Inferior parietal cortex (tissue), 1 donor: ENCODE measurements at regions not wholly inside any gene's neighbourhood (a gene's known extent, or its start where the extent isn't known, plus 50 kb on each side); places are given as distances from the start of the nearest gene placed in this dataset.

ENCODE experiments used
- DNase-seq: peaks from one replicate; pipeline ENCODE4 v3.0.0-alpha.2; 2016; ENCODE audit errors: extremely low spot score

GRCh38 chr12:60847281-60847680 is 1251.5 kb downstream of the SLC16A7 start:
- no peak for DNase-seq

- DNase-seq = no peak
Observed at GRCh38 chr12:60849723-60850122, 1253.9 kb downstream of the SLC16A7 start.

- no peak for DNase-seq
Observed at GRCh38 chr12:60853407-60853806, 1257.6 kb downstream of the SLC16A7 start.

GRCh38 chr12:60863421-60863820 is 1267.6 kb downstream of the SLC16A7 start:
- no peak for DNase-seq

- no peak for DNase-seq
Observed at GRCh38 chr12:60872219-60872618, 1276.4 kb downstream of the SLC16A7 start.

GRCh38 chr12:60872850-60873713 is 1277.3 kb downstream of the SLC16A7 start:
- no peak for DNase-seq

- DNase-seq = no peak
Observed at GRCh38 chr12:60874091-60874490, 1278.3 kb downstream of the SLC16A7 start.

GRCh38 chr12:60920841-60921495 is 1325.1 kb downstream of the SLC16A7 start:
- no peak for DNase-seq

- DNase-seq = no peak
Observed at GRCh38 chr12:60921541-60921940, 1325.7 kb downstream of the SLC16A7 start.

- DNase-seq = no peak
Observed at GRCh38 chr12:60926256-60926655, 1330.4 kb downstream of the SLC16A7 start.

- no peak for DNase-seq
Observed at GRCh38 chr12:60930151-60930550, 1330.1 kb upstream of the USP15 start.

GRCh38 chr12:60935981-60936761 is 1324.0 kb upstream of the USP15 start:
- DNase-seq = no peak

GRCh38 chr12:60947533-60947932 is 1312.7 kb upstream of the USP15 start:
- DNase-seq = no peak

- no peak for DNase-seq
Observed at GRCh38 chr12:60967128-60967527, 1293.1 kb upstream of the USP15 start.

GRCh38 chr12:60977966-60978365 is 1282.2 kb upstream of the USP15 start:
- no peak for DNase-seq

GRCh38 chr12:60980558-60980957 is 1279.6 kb upstream of the USP15 start:
- no peak for DNase-seq

- no peak for DNase-seq
Observed at GRCh38 chr12:60981473-60981872, 1278.7 kb upstream of the USP15 start.

GRCh38 chr12:60992087-60992486 is 1268.1 kb upstream of the USP15 start:
- DNase-seq = no peak

GRCh38 chr12:60995256-60995825 is 1264.9 kb upstream of the USP15 start:
- DNase-seq = no peak

GRCh38 chr12:60997869-60998378 is 1262.3 kb upstream of the USP15 start:
- DNase-seq = no peak

- DNase-seq = no peak
Observed at GRCh38 chr12:61009192-61009591, 1251.0 kb upstream of the USP15 start.
